Mesothelial cell of epicardium (in vitro differentiated cells): ENCODE measurements at regions not wholly inside any gene's neighbourhood (a gene's known extent, or its start where the extent isn't known, plus 50 kb on each side); places are given as distances from the start of the nearest gene placed in this dataset.

ENCODE experiments used
- DNase-seq, 2 experiments: peaks; one replicate each; pipeline ENCODE4 v3.0.0; 2021; ENCODE audit warnings: low spot score in 2 of 2; ENCODE audit not compliant: unreplicated experiment in 2 of 2
- H3K27ac Mint-ChIP-seq: 2 replicates; pipeline ENCODE4 v1.8.0; 2021; ENCODE audit warnings: mixed read lengths
- H3K27me3 Mint-ChIP-seq: 2 replicates; pipeline ENCODE4 v1.8.0; 2021; ENCODE audit warnings: low read depth, mixed read lengths
- H3K36me3 Mint-ChIP-seq: 2 replicates; pipeline ENCODE4 v1.8.0; 2021; ENCODE audit warnings: mixed read lengths
- H3K4me1 Mint-ChIP-seq: 2 replicates; pipeline ENCODE4 v1.8.0; 2021; ENCODE audit warnings: mixed read lengths
- H3K4me3 Mint-ChIP-seq: 2 replicates; pipeline ENCODE4 v1.8.0; 2021; ENCODE audit warnings: mild to moderate bottlenecking, moderate library complexity, mixed read lengths
- H3K9me3 Mint-ChIP-seq: 2 replicates; pipeline ENCODE4 v1.8.0; 2021; ENCODE audit warnings: mixed read lengths
- TF ChIP-seq, protein P1 (sequence below): fragments of 200-600 bp; sonication (generic); IDR thresholded peaks from one replicate; pipeline ENCODE4 v1.5.0; 2021; ENCODE audit warnings: antibody characterized with exemption; ENCODE audit not compliant: unreplicated experiment

DNA sequence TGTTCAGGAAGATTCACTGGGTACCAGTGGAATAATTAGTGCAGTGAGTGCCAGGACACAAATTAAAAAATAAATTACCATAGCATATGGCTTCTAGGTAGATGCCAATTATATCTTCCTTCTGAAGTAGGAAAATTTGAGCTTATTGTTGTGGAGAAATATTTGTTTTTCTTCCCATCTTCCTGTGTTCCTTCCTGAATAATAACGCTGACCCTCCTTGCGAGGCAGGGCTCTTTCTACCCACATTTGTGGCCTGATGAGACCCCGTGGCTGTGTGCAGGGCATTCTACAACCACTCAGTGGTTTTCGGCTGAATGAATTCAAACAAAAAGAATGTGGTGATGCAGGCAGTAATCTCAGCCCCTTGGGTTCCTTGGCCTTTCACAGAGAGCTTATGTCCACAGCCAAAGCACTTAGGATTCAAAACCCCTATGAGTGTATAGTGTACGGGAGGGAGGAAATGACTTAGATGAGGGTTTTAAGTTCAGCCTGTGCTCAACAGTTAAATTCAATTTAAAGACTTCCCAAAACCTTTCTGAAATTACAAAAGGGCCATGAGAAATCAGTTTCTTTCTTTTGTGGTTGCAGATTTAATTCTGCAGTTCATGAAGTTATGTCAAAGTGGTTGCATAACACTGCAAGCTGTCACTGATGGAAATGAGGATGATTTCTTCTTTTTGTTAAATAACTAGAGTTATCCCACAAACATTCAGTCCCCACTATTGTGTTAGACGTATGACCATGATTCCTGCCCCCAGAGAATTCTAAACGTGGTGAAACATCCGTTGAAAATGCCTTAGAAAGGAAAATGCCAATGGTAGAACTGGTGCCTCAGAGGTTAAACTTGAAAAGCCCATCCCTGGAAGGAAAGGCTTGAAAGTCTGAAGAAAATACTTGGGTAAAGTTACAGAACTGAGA is 255.3 kb downstream of the FZD1 start:
- Mint-ChIP-seq H3K4me3 (no peak overlapping the region), H3K9me3 (no peaks in the 10 kb centered on the region), H3K27ac (no peak overlapping the region), H3K36me3 (no peaks in the 10 kb centered on the region), H3K27me3 (no peaks in the 10 kb centered on the region), H3K4me1 (peaks cover 10% of the 10 kb centered on the region)
- DNase-seq: no peak
- TF ChIP-seq, protein P1, sequence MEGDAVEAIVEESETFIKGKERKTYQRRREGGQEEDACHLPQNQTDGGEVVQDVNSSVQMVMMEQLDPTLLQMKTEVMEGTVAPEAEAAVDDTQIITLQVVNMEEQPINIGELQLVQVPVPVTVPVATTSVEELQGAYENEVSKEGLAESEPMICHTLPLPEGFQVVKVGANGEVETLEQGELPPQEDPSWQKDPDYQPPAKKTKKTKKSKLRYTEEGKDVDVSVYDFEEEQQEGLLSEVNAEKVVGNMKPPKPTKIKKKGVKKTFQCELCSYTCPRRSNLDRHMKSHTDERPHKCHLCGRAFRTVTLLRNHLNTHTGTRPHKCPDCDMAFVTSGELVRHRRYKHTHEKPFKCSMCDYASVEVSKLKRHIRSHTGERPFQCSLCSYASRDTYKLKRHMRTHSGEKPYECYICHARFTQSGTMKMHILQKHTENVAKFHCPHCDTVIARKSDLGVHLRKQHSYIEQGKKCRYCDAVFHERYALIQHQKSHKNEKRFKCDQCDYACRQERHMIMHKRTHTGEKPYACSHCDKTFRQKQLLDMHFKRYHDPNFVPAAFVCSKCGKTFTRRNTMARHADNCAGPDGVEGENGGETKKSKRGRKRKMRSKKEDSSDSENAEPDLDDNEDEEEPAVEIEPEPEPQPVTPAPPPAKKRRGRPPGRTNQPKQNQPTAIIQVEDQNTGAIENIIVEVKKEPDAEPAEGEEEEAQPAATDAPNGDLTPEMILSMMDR: no peak

- DNase-seq: no peak
- H3K4me3 Mint-ChIP-seq: no peak overlapping the region
- TF ChIP-seq, protein P1: no peak
- no peaks in the 10 kb centered on the region for H3K36me3 Mint-ChIP-seq
- H3K9me3 Mint-ChIP-seq: no peaks in the 10 kb centered on the region
- H3K27me3 Mint-ChIP-seq: no peaks in the 10 kb centered on the region
- H3K4me1 Mint-ChIP-seq: peaks cover 10% of the 10 kb centered on the region
- H3K27ac Mint-ChIP-seq: no peak overlapping the region
These were observed 256.4 kb downstream of the FZD1 start for GRCh38 chr7:91520645-91521044.

GRCh38 chr7:91526404-91526803 is 262.2 kb downstream of the FZD1 start:
- H3K27me3 Mint-ChIP-seq: no peaks in the 10 kb centered on the region
- DNase-seq: no peak
- H3K4me3 Mint-ChIP-seq: no peak overlapping the region
- no peaks in the 10 kb centered on the region for H3K36me3 Mint-ChIP-seq
- H3K4me1 Mint-ChIP-seq: no peaks in the 10 kb centered on the region
- H3K9me3 Mint-ChIP-seq: peaks cover 25% of the 10 kb centered on the region
- TF ChIP-seq, protein P1: no peak
- H3K27ac Mint-ChIP-seq: no peak overlapping the region

DNA sequence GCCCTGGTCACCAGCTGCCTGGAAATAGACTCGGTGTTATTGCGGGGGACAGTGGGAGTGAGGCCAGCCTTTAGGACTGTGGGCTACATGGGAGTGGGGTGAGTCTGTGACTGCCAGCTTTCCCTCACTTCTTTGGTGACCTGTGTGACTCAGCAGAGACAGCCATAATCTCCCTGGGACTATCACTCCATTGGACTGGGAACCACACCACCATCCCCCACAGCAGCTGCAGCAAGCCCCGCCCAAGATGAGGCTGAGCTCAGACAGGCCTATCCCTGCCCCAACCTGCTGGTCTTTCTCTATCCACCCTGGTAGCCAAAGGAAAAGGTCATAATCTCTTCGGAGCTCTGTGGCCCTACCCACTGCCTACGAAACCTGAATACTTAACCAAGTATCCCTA is 263.2 kb downstream of the FZD1 start:
- H3K27ac Mint-ChIP-seq: no peak overlapping the region
- H3K36me3 Mint-ChIP-seq: peaks cover 4% of the 10 kb centered on the region
- TF ChIP-seq, protein P1: no peak
- DNase-seq: no peak
- peaks cover 34% of the 10 kb centered on the region for H3K9me3 Mint-ChIP-seq
- no peaks in the 10 kb centered on the region for H3K4me1 Mint-ChIP-seq
- H3K27me3 Mint-ChIP-seq: no peaks in the 10 kb centered on the region
- no peak overlapping the region for H3K4me3 Mint-ChIP-seq

DNA sequence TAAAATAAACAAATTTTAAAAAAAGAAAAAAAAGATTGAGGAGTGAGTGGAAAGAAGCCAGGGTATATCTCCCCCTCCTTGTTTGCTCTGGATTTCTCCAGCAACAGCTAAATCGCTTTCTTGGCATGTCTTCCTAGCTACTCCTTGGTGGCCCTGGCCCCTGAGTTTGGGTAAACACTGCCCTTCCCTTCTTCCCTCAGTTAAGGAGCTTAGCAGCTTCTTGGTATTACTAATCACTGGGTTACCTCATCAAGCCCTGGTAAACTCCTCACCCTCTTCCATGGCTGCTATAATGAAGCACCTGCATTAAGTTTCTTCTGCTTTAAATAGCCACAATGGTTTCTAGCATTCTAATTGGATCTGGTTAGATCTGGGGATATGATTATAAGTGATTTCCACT is 269.8 kb downstream of the FZD1 start:
- no peaks in the 10 kb centered on the region for H3K27me3 Mint-ChIP-seq
- H3K36me3 Mint-ChIP-seq: peaks cover 4% of the 10 kb centered on the region
- H3K27ac Mint-ChIP-seq: no peak overlapping the region
- peaks cover 37% of the 10 kb centered on the region for H3K9me3 Mint-ChIP-seq
- TF ChIP-seq, protein P1: no peak
- no peak for DNase-seq
- H3K4me1 Mint-ChIP-seq: peaks cover 18% of the 10 kb centered on the region
- no peak overlapping the region for H3K4me3 Mint-ChIP-seq
